ENCODE measurements at regions not wholly inside any gene's neighbourhood (a gene's known extent, or its start where the extent isn't known, plus 50 kb on each side); places are given as distances from the start of the nearest gene placed in this dataset.

GRCh38 chr18:63065172-63065571, 254.4 kb downstream of the BCL2 start:
- peak overlapping the region; percentile 20; the same call in 1 of the 2 replicates for H3K4me2 ChIP-seq (ENCODE audit: low read depth, low read length)
- ChIA-PET CTCF (ENCODE audit: low intra/inter-chr PET ratio, low total read pairs) (no interaction called here), POLR2A (no interaction called here)
- H3K27ac ChIP-seq (ENCODE audit: extremely low read length, insufficient read depth, low read length): no peak overlapping the region
- H3K36me3 ChIP-seq (replicated peaks in 1 of 2; ENCODE audit: control insufficient read depth in 1 of 2, insufficient read depth in 2 of 2, low read length in 2 of 2): no peaks in the 10 kb centered on the region
- in situ Hi-C loops (cut with HindIII; ENCODE audit: extremely low pct_ligation_motif_present, low pct_unique_long_range_greater_than_20kb) (no loop called here), intact Hi-C loops (cut with micrococcal nuclease; ENCODE audit: unreplicated experiment) (no loop called here)
- no peak for DNase-seq (ENCODE audit: low spot score)
- WGBS (ENCODE audit: low lambda C conversion rate): 23% methylated on average over 6 of the region's 10 CpGs
- no TSS peak for BruUV-seq (replicated peaks)
- no peak overlapping the region for H3K9ac ChIP-seq (ENCODE audit: insufficient read depth, low read depth, low read length)
- no peak for FAIRE-seq
- no peaks in the 10 kb centered on the region for H4K20me1 ChIP-seq (ENCODE audit: insufficient read depth, low read length)
- no peak for ATAC-seq
- no peaks in the 10 kb centered on the region for H3K9me3 ChIP-seq (ENCODE audit: low read length)
- H3K27me3 ChIP-seq (ENCODE audit: control insufficient read depth in 1 of 2, insufficient read depth in 2 of 2, low read length in 2 of 2): no peaks in the 10 kb centered on the region
- TF ChIP-seq KAT7 (CRISPR knock-in tag; IDR thresholded peaks at IDR 0.05; ENCODE audit: borderline replicate concordance) (no peak), ZFP62 (CRISPR knock-in tag; IDR thresholded peaks at IDR 0.05) (no peak), ARID5B (CRISPR knock-in tag; IDR thresholded peaks at IDR 0.05) (no peak), ZMYM4 (CRISPR knock-in tag; IDR thresholded peaks at IDR 0.05) (no peak), NFIC (IDR thresholded peaks at IDR 0.05; ENCODE audit: low read length) (no peak), FOXC1 (CRISPR knock-in tag; IDR thresholded peaks at IDR 0.05; ENCODE audit: borderline replicate concordance) (no peak), ZNF709 (CRISPR knock-in tag; IDR thresholded peaks at IDR 0.05) (no peak), TRIM22 (IDR thresholded peaks at IDR 0.05) (no peak), BHLHE40 (IDR thresholded peaks at IDR 0.05; ENCODE audit: low read length) (no peak), HES4 (CRISPR knock-in tag; IDR thresholded peaks at IDR 0.05; ENCODE audit: borderline replicate concordance) (no peak), FOXM1 (CRISPR knock-in tag; IDR thresholded peaks at IDR 0.05) (no peak)
- no peaks in the 10 kb centered on the region for H3K79me2 ChIP-seq (ENCODE audit: insufficient read depth, low read length)
- H2AFZ ChIP-seq (ENCODE audit: low read length): peak overlapping the region; percentile 61
- H3K4me1 ChIP-seq (ENCODE audit: insufficient read depth, low read length): no peaks in the 10 kb centered on the region
- no peak overlapping the region for H3K4me3 ChIP-seq (replicated peaks in 1 of 3; ENCODE audit: insufficient read depth in 1 of 3, low read depth in 2 of 3, low read length in 3 of 3)

Data from HepG2 (cell line).